HG03095 (cell line): ENCODE measurements at regions not wholly inside any gene's neighbourhood (a gene's known extent, or its start where the extent isn't known, plus 50 kb on each side); places are given as distances from the start of the nearest gene placed in this dataset.
"Not testable (repeated sequence)": the region's sequence is repeated elsewhere in the genome, so short reads cannot be mapped to it uniquely, and the experiment has no call there.

Experiments
- ATAC-seq: cut with Tn5 transposase; IDR thresholded peaks from one replicate; pipeline ENCODE4 v1.9.1; 2021; ENCODE audit warnings: moderate library complexity; ENCODE audit not compliant: unreplicated experiment

GRCh38 chr1:55814967-55815366 lies 599.8 kb upstream of the USP24 start:
- no peak for ATAC-seq

GRCh38 chr1:55813618-55814017 lies 598.5 kb upstream of the USP24 start:
- no peak for ATAC-seq

GRCh38 chr1:55812281-55812680 lies 597.1 kb upstream of the USP24 start:
- ATAC-seq = no peak

- ATAC-seq = no peak
Observed at GRCh38 chr1:55808263-55808662, 593.1 kb upstream of the USP24 start.

GRCh38 chr1:55803429-55803828 lies 588.3 kb upstream of the USP24 start:
- ATAC-seq = no peak

GRCh38 chr1:55801481-55801880 lies 586.3 kb upstream of the USP24 start:
- no peak for ATAC-seq

- ATAC-seq = no peak
Observed at GRCh38 chr1:55800503-55800902, 585.3 kb upstream of the USP24 start.

GRCh38 chr1:55793856-55794255 lies 578.7 kb upstream of the USP24 start:
- no peak for ATAC-seq

GRCh38 chr1:55792870-55793269 lies 577.7 kb upstream of the USP24 start:
- ATAC-seq = no peak

GRCh38 chr1:55789466-55789865 lies 574.3 kb upstream of the USP24 start:
- ATAC-seq = no peak

GRCh38 chr1:55786396-55786795 lies 571.2 kb upstream of the USP24 start:
- ATAC-seq = no peak

- ATAC-seq = not testable (repeated sequence)
Observed at GRCh38 chr1:55784941-55785450, 569.8 kb upstream of the USP24 start.

GRCh38 chr1:55781944-55782482 lies 566.8 kb upstream of the USP24 start:
- ATAC-seq = no peak

- ATAC-seq = no peak
Observed at GRCh38 chr1:55781003-55781402, 565.8 kb upstream of the USP24 start.

GRCh38 chr1:55777545-55777944 lies 562.4 kb upstream of the USP24 start:
- no peak for ATAC-seq

- no peak for ATAC-seq
Observed at GRCh38 chr1:55775007-55775406, 559.8 kb upstream of the USP24 start.

- no peak for ATAC-seq
Observed at GRCh38 chr1:55774446-55774845, 559.3 kb upstream of the USP24 start.

GRCh38 chr1:55773211-55773940 lies 558.2 kb upstream of the USP24 start:
- ATAC-seq = no peak

GRCh38 chr1:55768327-55768952 lies 553.3 kb upstream of the USP24 start:
- ATAC-seq = no peak

GRCh38 chr1:55767171-55767570 lies 552.0 kb upstream of the USP24 start:
- ATAC-seq = no peak

GRCh38 chr1:55765505-55765904 lies 550.3 kb upstream of the USP24 start:
- ATAC-seq = not testable (repeated sequence)

- no peak for ATAC-seq
Observed at GRCh38 chr1:55751776-55752175, 536.6 kb upstream of the USP24 start.
